ENCODE measurements at regions not wholly inside any gene's neighbourhood (a gene's known extent, or its start where the extent isn't known, plus 50 kb on each side); places are given as distances from the start of the nearest gene placed in this dataset.

- TF ChIP-seq CTCF (IDR thresholded peaks at IDR 0.05; ENCODE audit: borderline replicate concordance, extremely low read depth, low read length, poor library complexity, severe bottlenecking) (no peak), EZH2 (IDR thresholded peaks at IDR 0.05; ENCODE audit: borderline replicate concordance, low read depth, low read length, severe bottlenecking) (no peak)
These were observed 346.4 kb downstream of the ZNF674 start for GRCh38 chrX:46198858-46199257.
